Endothelial cell (in vitro differentiated cells): ENCODE measurements at regions not wholly inside any gene's neighbourhood (a gene's known extent, or its start where the extent isn't known, plus 50 kb on each side); places are given as distances from the start of the nearest gene placed in this dataset.

Source experiments
- DNase-seq: peaks from one replicate; pipeline ENCODE4 v3.0.0; 2021; ENCODE audit warnings: low spot score
- H3K27ac Mint-ChIP-seq: one replicate; pipeline ENCODE4 v1.8.0; 2021; ENCODE audit warnings: mixed read lengths, inconsistent platforms; ENCODE audit not compliant: unreplicated experiment
- H3K27me3 Mint-ChIP-seq: one replicate; pipeline ENCODE4 v1.8.0; 2021; ENCODE audit warnings: mild to moderate bottlenecking, moderate library complexity, mixed read lengths, inconsistent platforms; ENCODE audit not compliant: unreplicated experiment
- H3K36me3 Mint-ChIP-seq: one replicate; pipeline ENCODE4 v1.8.0; 2021; ENCODE audit warnings: mild to moderate bottlenecking, low read depth, mixed read lengths, inconsistent platforms; ENCODE audit not compliant: unreplicated experiment
- H3K4me1 Mint-ChIP-seq: one replicate; pipeline ENCODE4 v1.8.0; 2021; ENCODE audit warnings: mild to moderate bottlenecking, mixed read lengths, inconsistent platforms; ENCODE audit not compliant: unreplicated experiment
- H3K4me3 Mint-ChIP-seq: one replicate; pipeline ENCODE4 v1.8.0; 2021; ENCODE audit warnings: mild to moderate bottlenecking, mixed read lengths, inconsistent platforms; ENCODE audit not compliant: unreplicated experiment
- H3K9me3 Mint-ChIP-seq: one replicate; pipeline ENCODE4 v1.8.0; 2021; ENCODE audit warnings: mixed read lengths, inconsistent platforms; ENCODE audit not compliant: unreplicated experiment
- TF ChIP-seq, protein P1 (sequence below): fragments of 200-600 bp; sonication (generic); IDR thresholded peaks from one replicate; pipeline ENCODE4 v1.5.0; 2021; ENCODE audit warnings: antibody characterized with exemption; ENCODE audit not compliant: unreplicated experiment

DNA sequence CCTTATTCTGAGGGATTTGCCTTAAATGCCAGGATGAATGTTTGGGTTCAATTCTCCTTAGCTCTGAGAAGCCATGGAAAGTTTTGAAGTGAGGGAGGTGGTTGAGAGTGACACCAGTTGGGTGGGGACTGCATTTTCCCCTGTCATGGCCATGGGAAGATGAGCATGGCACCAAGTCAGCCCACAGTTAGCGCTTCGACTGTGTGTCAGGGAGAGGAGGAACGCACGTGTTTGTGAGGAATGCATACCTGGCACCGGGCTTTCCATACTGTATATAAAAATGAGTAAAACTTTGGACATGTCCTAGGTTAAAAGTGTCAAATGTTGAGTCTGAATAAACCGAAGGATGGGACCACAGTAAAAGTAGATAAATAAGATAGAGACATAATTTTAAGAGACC lies 187.5 kb upstream of the KL start:
- H3K36me3 Mint-ChIP-seq, result no peaks in the 10 kb centered on the region
- H3K27me3 Mint-ChIP-seq, result no peaks in the 10 kb centered on the region
- no peaks in the 10 kb centered on the region for H3K4me1 Mint-ChIP-seq
- H3K4me3 Mint-ChIP-seq, result no peak overlapping the region
- no peaks in the 10 kb centered on the region for H3K9me3 Mint-ChIP-seq
- DNase-seq, result no peak
- H3K27ac Mint-ChIP-seq, result no peak overlapping the region
- TF ChIP-seq, protein P1, sequence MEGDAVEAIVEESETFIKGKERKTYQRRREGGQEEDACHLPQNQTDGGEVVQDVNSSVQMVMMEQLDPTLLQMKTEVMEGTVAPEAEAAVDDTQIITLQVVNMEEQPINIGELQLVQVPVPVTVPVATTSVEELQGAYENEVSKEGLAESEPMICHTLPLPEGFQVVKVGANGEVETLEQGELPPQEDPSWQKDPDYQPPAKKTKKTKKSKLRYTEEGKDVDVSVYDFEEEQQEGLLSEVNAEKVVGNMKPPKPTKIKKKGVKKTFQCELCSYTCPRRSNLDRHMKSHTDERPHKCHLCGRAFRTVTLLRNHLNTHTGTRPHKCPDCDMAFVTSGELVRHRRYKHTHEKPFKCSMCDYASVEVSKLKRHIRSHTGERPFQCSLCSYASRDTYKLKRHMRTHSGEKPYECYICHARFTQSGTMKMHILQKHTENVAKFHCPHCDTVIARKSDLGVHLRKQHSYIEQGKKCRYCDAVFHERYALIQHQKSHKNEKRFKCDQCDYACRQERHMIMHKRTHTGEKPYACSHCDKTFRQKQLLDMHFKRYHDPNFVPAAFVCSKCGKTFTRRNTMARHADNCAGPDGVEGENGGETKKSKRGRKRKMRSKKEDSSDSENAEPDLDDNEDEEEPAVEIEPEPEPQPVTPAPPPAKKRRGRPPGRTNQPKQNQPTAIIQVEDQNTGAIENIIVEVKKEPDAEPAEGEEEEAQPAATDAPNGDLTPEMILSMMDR, result no peak

DNA sequence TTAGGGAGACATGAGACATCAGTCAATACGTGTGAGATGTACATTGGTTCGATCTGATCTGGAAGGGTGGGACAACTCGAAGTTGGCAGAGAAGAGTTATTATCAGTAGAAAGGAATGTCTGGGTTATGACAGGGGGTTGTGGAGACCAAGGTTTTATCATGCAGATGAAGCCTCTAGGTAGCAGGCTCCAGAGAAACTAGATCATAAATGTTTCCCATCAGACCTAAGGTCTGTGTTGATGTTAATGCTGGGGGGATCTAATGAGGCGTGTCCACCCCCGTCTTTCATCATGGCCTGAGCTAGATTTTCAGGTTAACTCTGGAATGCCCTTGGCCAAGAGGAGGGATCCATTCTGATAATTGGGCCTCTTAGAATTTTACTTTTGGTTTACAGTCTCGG lies 187.0 kb upstream of the KL start:
- H3K9me3 Mint-ChIP-seq, result no peaks in the 10 kb centered on the region
- H3K27me3 Mint-ChIP-seq, result no peaks in the 10 kb centered on the region
- H3K4me1 Mint-ChIP-seq, result no peaks in the 10 kb centered on the region
- H3K4me3 Mint-ChIP-seq, result no peak overlapping the region
- H3K27ac Mint-ChIP-seq, result no peak overlapping the region
- TF ChIP-seq, protein P1, result no peak
- no peaks in the 10 kb centered on the region for H3K36me3 Mint-ChIP-seq
- DNase-seq, result no peak

DNA sequence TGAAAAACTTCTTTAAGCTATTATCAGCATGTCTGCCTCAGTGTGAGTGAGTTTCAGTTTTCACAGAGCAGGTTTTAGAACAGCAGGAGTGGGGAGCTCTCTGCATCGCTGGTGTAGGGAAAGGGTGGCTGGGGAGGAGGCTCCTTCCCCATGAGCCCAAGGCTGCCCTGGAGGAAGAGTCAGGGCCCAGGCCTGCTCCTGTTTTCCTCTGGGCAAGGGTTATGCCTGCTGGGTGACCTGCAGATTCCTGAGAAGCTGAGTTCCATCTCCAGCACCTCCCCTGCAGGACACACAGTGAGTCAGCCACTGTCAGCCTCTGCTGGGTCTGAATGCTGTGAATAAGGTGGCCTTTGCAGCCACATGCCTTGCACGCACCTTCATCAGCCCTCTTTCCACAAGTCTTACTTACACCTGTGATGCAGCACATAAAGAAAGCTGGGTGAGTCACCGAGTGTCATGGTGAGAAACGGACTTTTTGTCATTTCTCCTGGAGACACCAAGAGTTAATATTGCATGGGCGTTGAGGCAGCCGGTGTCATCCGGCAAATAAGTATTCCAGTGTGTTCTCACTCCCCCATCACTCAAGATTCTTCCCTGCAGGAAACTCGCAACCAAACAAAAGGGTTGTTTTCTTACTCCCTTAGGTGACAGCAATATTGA lies 186.4 kb upstream of the KL start:
- TF ChIP-seq, protein P1, result no peak
- DNase-seq, result no peak
- no peak overlapping the region for H3K27ac Mint-ChIP-seq
- no peaks in the 10 kb centered on the region for H3K27me3 Mint-ChIP-seq
- no peak overlapping the region for H3K4me3 Mint-ChIP-seq
- H3K36me3 Mint-ChIP-seq, result no peaks in the 10 kb centered on the region
- H3K4me1 Mint-ChIP-seq, result no peaks in the 10 kb centered on the region
- H3K9me3 Mint-ChIP-seq, result no peaks in the 10 kb centered on the region

DNA sequence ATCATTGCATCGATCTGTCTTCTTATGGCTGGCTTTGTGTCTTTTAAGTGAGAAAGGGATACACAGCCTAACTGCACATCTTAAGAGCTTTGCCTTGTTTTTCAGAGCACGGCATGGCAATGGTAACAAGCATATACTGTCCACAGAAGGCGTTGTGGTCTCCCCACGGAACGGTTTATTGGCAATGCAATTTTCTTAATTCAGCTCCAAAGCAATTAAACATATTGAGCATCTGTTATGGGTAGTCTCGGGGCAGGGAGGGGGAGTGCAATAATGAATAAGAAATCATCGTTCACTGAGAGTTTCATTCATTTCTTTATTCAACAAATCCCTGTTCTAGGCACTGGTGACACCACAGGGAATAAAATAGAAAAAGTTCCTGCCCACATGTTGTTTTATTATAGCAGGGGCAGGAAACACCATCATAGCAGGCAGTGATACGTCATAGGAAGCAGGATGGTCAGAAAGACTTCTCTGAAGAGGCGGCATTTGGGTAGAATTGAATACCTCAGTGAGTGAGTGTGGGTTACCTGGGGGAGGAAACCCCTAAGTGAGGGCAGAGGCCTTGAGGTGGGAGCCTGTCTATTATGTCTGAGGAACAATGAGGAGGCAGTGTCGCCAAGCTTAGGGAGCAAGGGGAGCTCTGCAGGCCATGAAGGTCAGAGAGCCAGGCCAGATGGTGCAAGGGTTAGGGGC lies 185.7 kb upstream of the KL start:
- H3K36me3 Mint-ChIP-seq, result no peaks in the 10 kb centered on the region
- no peaks in the 10 kb centered on the region for H3K27me3 Mint-ChIP-seq
- no peaks in the 10 kb centered on the region for H3K4me1 Mint-ChIP-seq
- no peak overlapping the region for H3K27ac Mint-ChIP-seq
- H3K9me3 Mint-ChIP-seq, result no peaks in the 10 kb centered on the region
- TF ChIP-seq, protein P1, result no peak
- no peak for DNase-seq
- no peak overlapping the region for H3K4me3 Mint-ChIP-seq

DNA sequence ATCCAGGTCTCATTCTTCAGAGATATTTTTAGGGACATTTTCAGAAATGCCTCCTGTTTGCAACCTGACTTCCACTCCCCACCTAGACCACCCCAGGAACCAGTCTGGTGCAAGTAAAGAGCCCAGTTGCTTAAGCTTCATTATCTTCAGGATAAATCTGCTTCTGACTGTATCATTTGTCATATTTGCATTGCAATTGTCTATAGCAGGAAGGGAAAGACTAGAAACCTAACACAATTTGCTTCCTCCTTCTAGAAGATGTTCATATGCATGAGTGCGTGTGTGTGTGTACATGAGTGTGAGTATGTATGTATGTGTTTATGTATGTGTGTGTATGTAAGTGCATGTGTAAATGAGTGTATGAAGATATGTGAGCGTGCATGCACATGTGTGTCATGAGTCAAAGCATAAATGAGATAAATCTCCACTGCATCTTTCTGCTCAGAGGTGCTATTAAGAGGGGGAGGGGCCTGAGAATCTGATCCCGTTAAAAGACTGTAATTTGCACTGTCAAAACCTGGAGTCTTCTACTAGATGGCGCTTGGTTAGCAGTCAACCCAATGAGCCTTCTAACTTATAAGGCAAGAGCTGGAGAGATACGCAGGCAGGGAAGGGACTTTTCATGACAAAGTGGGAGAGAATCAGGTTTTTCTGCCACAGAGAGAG lies 178.8 kb upstream of the KL start:
- no peaks in the 10 kb centered on the region for H3K27me3 Mint-ChIP-seq
- peaks cover 20% of the 10 kb centered on the region for H3K4me1 Mint-ChIP-seq
- H3K4me3 Mint-ChIP-seq, result no peak overlapping the region
- H3K27ac Mint-ChIP-seq, result peak overlapping the region; percentile 71
- H3K36me3 Mint-ChIP-seq, result no peaks in the 10 kb centered on the region
- DNase-seq, result no peak
- TF ChIP-seq, protein P1, result no peak
- no peaks in the 10 kb centered on the region for H3K9me3 Mint-ChIP-seq
